SK-N-SH (cell line): ENCODE measurements at regions not wholly inside any gene's neighbourhood (a gene's known extent, or its start where the extent isn't known, plus 50 kb on each side); places are given as distances from the start of the nearest gene placed in this dataset.

Experiments
- CTCF ChIA-PET: fragments of 300-600, 350-600 bp; formaldehyde crosslinking; extraction: SDS; loops from one replicate; lab custom pipeline; 2021; lab: Yijun Ruan, JAX
- POLR2A ChIA-PET: fragments of 350-600 bp; sonication (Branson Sonifier 250); formaldehyde crosslinking; extraction: SDS; loops from one replicate; lab custom pipeline; 2020; ENCODE audit warnings: antibody characterized with exemption, inconsistent platforms; lab: Yijun Ruan, JAX
- DNase-seq: peaks from one replicate; pipeline ENCODE4 v3.0.0; 2012
- H2AFZ ChIP-seq: fragments of 200-600 bp; sonication (generic); 2 replicates; pipeline ENCODE4 v1.8.1; 2016; ENCODE audit warnings: antibody characterized with exemption, mild to moderate bottlenecking, low read depth
- H3F3A ChIP-seq: fragments of 200-600 bp; sonication (generic); replicated peaks from 2 replicates; pipeline ENCODE3; 2016; ENCODE audit warnings: antibody characterized with exemption, mild to moderate bottlenecking; ENCODE audit not compliant: insufficient read depth
- H3K27ac ChIP-seq, 2 experiments: fragments of 200-500 bp in 1 of 2; fragments of 200-600 bp in 1 of 2; sonication (Bioruptor generic) in 1 of 2; sonication (generic), shearing (Covaris generic) in 1 of 2; 2 replicates each; pipeline versions ENCODE4 v1.5.1 to v1.6.1; 2014 to 2016; ENCODE audit warnings: low read depth in 2 of 2, inconsistent platforms in 1 of 2, low read length in 1 of 2, mild to moderate bottlenecking in 1 of 2, mixed read lengths in 1 of 2
- H3K27me3 ChIP-seq: fragments of 200-600 bp; sonication (generic), shearing (Covaris generic); 2 replicates; pipeline ENCODE4 v1.6.1; 2016; ENCODE audit warnings: mixed run types; ENCODE audit not compliant: insufficient read depth
- H3K36me3 ChIP-seq, 2 experiments: fragments of 200-500 bp in 1 of 2; fragments of 200-600 bp in 1 of 2; sonication (Bioruptor generic) in 1 of 2; sonication (generic) in 1 of 2; replicated peaks in 1 of 2; 2 replicates each; pipeline versions ENCODE3 to v1.5.1; 2014 to 2016; ENCODE audit warnings: low read length in 1 of 2, mild to moderate bottlenecking in 1 of 2; ENCODE audit not compliant: insufficient read depth in 2 of 2, control insufficient read depth in 1 of 2
- H3K4me1 ChIP-seq, 2 experiments: fragments of 200-500 bp in 1 of 2; fragments of 200-600 bp in 1 of 2; sonication (Bioruptor generic) in 1 of 2; sonication (generic), shearing (Covaris generic) in 1 of 2; 2 replicates each; pipeline versions ENCODE4 v1.5.1 to v1.6.1; 2014 to 2016; ENCODE audit warnings: low read depth in 1 of 2, low read length in 1 of 2, mixed run types in 1 of 2; ENCODE audit not compliant: insufficient read depth in 2 of 2, control insufficient read depth in 1 of 2
- H3K4me2 ChIP-seq: fragments of 200-600 bp; sonication (generic), shearing (Covaris generic); 2 replicates; pipeline ENCODE4 v1.6.1; 2017; ENCODE audit warnings: mixed run types
- H3K4me3 ChIP-seq, 2 experiments: fragments of 200-500 bp in 1 of 2; fragments of 200-600 bp in 1 of 2; sonication (Bioruptor generic) in 1 of 2; sonication (generic), shearing (Covaris generic) in 1 of 2; 2 replicates each; pipeline versions ENCODE4 v1.5.1 to v1.8.1; 2014 to 2016; ENCODE audit warnings: low read depth in 2 of 2, inconsistent platforms in 1 of 2, low read length in 1 of 2, mild to moderate bottlenecking in 1 of 2, mixed read lengths in 1 of 2, moderate library complexity in 1 of 2
- H3K79me2 ChIP-seq: fragments of 200-600 bp; sonication (generic); 2 replicates; pipeline ENCODE4 v1.8.1; 2017; ENCODE audit warnings: mild to moderate bottlenecking; ENCODE audit not compliant: insufficient read depth
- H3K9ac ChIP-seq: fragments of 200-600 bp; sonication (generic); 2 replicates; pipeline ENCODE4 v1.6.1; 2017; ENCODE audit warnings: mixed run types
- H3K9me2 ChIP-seq: fragments of 200-600 bp; sonication (generic); 2 replicates; pipeline ENCODE4 v1.6.1; 2017; ENCODE audit warnings: mixed run types
- H3K9me3 ChIP-seq: fragments of 200-600 bp; sonication (generic); 2 replicates; pipeline ENCODE4 v1.6.1; 2017; ENCODE audit warnings: mixed run types, mild to moderate bottlenecking, moderate library complexity
- H4K20me1 ChIP-seq: fragments of 200-600 bp; sonication (generic); 2 replicates; pipeline ENCODE4 v1.6.1; 2017; ENCODE audit warnings: mild to moderate bottlenecking, mixed run types; ENCODE audit not compliant: insufficient read depth
- CHD2 ChIP-seq: fragments of 150-350 bp; IDR thresholded peaks from 2 replicates; pipeline ENCODE4 v1.6.1; 2018; ENCODE audit warnings: low read length; ENCODE audit not compliant: partially characterized antibody
- ELF1 ChIP-seq: IDR thresholded peaks from 2 replicates; pipeline ENCODE4 v1.4.0; 2012
- EZH2phosphoT487 ChIP-seq: fragments of 200-600 bp; sonication (generic); IDR thresholded peaks from 2 replicates; pipeline ENCODE4 v1.6.1; 2017; ENCODE audit warnings: low read depth, mixed run types, mild to moderate bottlenecking, antibody characterized with exemption, moderate library complexity, borderline replicate concordance
- FOXM1 ChIP-seq: IDR thresholded peaks from 2 replicates; pipeline ENCODE4 v1.4.0; 2012; ENCODE audit warnings: low read depth, mild to moderate bottlenecking
- MEF2A ChIP-seq: IDR thresholded peaks from 2 replicates; pipeline ENCODE4 v1.4.0; 2012; ENCODE audit warnings: low read depth, borderline replicate concordance
- MXI1 ChIP-seq: IDR thresholded peaks from 2 replicates; pipeline ENCODE4 v1.6.1; 2012; ENCODE audit warnings: mild to moderate bottlenecking, low read depth, low read length, improper control_type of control experiment
- NFIC ChIP-seq: IDR thresholded peaks from 2 replicates; pipeline ENCODE4 v1.4.0; 2012; ENCODE audit warnings: borderline replicate concordance
- NRF1 ChIP-seq: IDR thresholded peaks from 2 replicates; pipeline ENCODE4 v1.6.1; 2012; ENCODE audit warnings: low read depth, mild to moderate bottlenecking, low read length
- POLR2AphosphoS5 ChIP-seq: IDR thresholded peaks from 2 replicates; pipeline ENCODE4 v1.6.1; 2012; ENCODE audit warnings: low read depth, low read length
- RCOR1 ChIP-seq: fragments of 150-350 bp; IDR thresholded peaks from 2 replicates; pipeline ENCODE4 v1.6.1; 2017; ENCODE audit warnings: antibody characterized with exemption, low read length
- RFX5 ChIP-seq: IDR thresholded peaks from 2 replicates; pipeline ENCODE4 v1.6.1; 2012; ENCODE audit warnings: mild to moderate bottlenecking, improper control_type of control experiment, low read length
- WGBS: methylation state at CpG from one replicate; pipeline ENCODE4 v1.1.6; 2017; ENCODE audit warnings: low lambda C conversion rate; 5-methylcytosine and 5-hydroxymethylcytosine counted together
- TF ChIP-seq, protein P1 (sequence below): IDR thresholded peaks from 2 replicates; pipeline ENCODE4 v1.4.0; 2012; ENCODE audit warnings: low read depth, borderline replicate concordance
- TF ChIP-seq, protein P2 (sequence below): IDR thresholded peaks from 2 replicates; pipeline ENCODE4 v1.6.1; 2012; ENCODE audit warnings: mild to moderate bottlenecking, low read depth, low read length, moderate library complexity
- TF ChIP-seq, protein P3 (sequence below): IDR thresholded peaks from 2 replicates; pipeline ENCODE4 v1.4.0; 2012; ENCODE audit warnings: low read depth, borderline replicate concordance
- TF ChIP-seq, protein P4 (sequence below): fragments of 200-600 bp; sonication (generic); IDR thresholded peaks from 2 replicates; pipeline ENCODE4 v1.6.1; 2017; ENCODE audit warnings: antibody characterized with exemption, mild to moderate bottlenecking, moderate library complexity

DNA sequence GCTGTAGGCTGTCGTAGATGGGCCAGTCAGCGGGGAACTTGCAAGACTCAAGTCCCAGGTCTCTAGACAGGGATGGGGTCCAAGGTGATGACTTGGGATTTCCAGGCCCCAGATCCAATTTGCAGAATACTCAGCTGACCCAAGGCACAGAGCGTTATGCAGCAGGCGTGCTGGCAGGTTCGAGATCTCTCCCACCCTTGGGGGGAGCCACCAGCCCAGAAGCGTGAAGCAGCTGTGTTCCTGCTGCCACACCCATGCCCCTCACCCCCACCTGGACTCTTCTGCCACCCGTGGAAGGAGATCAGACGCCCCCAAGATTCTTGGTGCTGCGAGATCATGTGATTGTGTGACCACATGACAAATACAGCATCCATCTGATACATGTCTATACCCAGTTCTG is 142.6 kb downstream of the BRD1 start:
- Histone ChIP-seq H3K9me3 (no peaks in the 10 kb centered on the region), H3K9me2 (no peaks in the 10 kb centered on the region)
- TF ChIP-seq FOXM1 (no peak), POLR2AphosphoS5 (no peak), MXI1 (no peak), EZH2phosphoT487 (no peak), NRF1 (no peak), MEF2A (no peak), NFIC (no peak), ELF1 (no peak), RCOR1 (no peak), CHD2 (no peak), RFX5 (no peak)
- TF ChIP-seq, protein P1, sequence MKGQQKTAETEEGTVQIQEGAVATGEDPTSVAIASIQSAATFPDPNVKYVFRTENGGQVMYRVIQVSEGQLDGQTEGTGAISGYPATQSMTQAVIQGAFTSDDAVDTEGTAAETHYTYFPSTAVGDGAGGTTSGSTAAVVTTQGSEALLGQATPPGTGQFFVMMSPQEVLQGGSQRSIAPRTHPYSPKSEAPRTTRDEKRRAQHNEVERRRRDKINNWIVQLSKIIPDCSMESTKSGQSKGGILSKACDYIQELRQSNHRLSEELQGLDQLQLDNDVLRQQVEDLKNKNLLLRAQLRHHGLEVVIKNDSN, result no peak
- TF ChIP-seq, protein P2, sequence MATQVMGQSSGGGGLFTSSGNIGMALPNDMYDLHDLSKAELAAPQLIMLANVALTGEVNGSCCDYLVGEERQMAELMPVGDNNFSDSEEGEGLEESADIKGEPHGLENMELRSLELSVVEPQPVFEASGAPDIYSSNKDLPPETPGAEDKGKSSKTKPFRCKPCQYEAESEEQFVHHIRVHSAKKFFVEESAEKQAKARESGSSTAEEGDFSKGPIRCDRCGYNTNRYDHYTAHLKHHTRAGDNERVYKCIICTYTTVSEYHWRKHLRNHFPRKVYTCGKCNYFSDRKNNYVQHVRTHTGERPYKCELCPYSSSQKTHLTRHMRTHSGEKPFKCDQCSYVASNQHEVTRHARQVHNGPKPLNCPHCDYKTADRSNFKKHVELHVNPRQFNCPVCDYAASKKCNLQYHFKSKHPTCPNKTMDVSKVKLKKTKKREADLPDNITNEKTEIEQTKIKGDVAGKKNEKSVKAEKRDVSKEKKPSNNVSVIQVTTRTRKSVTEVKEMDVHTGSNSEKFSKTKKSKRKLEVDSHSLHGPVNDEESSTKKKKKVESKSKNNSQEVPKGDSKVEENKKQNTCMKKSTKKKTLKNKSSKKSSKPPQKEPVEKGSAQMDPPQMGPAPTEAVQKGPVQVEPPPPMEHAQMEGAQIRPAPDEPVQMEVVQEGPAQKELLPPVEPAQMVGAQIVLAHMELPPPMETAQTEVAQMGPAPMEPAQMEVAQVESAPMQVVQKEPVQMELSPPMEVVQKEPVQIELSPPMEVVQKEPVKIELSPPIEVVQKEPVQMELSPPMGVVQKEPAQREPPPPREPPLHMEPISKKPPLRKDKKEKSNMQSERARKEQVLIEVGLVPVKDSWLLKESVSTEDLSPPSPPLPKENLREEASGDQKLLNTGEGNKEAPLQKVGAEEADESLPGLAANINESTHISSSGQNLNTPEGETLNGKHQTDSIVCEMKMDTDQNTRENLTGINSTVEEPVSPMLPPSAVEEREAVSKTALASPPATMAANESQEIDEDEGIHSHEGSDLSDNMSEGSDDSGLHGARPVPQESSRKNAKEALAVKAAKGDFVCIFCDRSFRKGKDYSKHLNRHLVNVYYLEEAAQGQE, result no peak
- TF ChIP-seq, protein P3, sequence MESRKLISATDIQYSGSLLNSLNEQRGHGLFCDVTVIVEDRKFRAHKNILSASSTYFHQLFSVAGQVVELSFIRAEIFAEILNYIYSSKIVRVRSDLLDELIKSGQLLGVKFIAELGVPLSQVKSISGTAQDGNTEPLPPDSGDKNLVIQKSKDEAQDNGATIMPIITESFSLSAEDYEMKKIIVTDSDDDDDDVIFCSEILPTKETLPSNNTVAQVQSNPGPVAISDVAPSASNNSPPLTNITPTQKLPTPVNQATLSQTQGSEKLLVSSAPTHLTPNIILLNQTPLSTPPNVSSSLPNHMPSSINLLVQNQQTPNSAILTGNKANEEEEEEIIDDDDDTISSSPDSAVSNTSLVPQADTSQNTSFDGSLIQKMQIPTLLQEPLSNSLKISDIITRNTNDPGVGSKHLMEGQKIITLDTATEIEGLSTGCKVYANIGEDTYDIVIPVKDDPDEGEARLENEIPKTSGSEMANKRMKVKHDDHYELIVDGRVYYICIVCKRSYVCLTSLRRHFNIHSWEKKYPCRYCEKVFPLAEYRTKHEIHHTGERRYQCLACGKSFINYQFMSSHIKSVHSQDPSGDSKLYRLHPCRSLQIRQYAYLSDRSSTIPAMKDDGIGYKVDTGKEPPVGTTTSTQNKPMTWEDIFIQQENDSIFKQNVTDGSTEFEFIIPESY, result no peak
- TF ChIP-seq, protein P4, sequence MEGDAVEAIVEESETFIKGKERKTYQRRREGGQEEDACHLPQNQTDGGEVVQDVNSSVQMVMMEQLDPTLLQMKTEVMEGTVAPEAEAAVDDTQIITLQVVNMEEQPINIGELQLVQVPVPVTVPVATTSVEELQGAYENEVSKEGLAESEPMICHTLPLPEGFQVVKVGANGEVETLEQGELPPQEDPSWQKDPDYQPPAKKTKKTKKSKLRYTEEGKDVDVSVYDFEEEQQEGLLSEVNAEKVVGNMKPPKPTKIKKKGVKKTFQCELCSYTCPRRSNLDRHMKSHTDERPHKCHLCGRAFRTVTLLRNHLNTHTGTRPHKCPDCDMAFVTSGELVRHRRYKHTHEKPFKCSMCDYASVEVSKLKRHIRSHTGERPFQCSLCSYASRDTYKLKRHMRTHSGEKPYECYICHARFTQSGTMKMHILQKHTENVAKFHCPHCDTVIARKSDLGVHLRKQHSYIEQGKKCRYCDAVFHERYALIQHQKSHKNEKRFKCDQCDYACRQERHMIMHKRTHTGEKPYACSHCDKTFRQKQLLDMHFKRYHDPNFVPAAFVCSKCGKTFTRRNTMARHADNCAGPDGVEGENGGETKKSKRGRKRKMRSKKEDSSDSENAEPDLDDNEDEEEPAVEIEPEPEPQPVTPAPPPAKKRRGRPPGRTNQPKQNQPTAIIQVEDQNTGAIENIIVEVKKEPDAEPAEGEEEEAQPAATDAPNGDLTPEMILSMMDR, result no peak
- TF ChIP-seq, all 33 proteins: peak for 0
- Histone ChIP-seq H2AFZ (no peak overlapping the region), H3K27ac (no peak overlapping the region), H3K36me3 (no peaks in the 10 kb centered on the region), H3K4me2 (no peak overlapping the region), H3K4me3 (no peak overlapping the region), H3K9ac (no peak overlapping the region), H3K27me3 (no peaks in the 10 kb centered on the region), H3F3A (no peaks in the 10 kb centered on the region), H3K4me1 (no peaks in the 10 kb centered on the region; a peak in 1 of 4 replicates), H3K79me2 (no peaks in the 10 kb centered on the region), H4K20me1 (no peaks in the 10 kb centered on the region)
- ChIA-PET CTCF (interaction anchor here (1.0 to 2.2 kb wide), 2 partner anchors 9 to 40 kb away, joined by 3 to 7 read pairs; no protein-coding TSS in a partner anchor), POLR2A (no interaction called here)
- WGBS, result 48% methylated on average over 5 of the region's 9 CpGs
- DNase-seq, result no peak
